ENCODE measurements at regions not wholly inside any gene's neighbourhood (a gene's known extent, or its start where the extent isn't known, plus 50 kb on each side); places are given as distances from the start of the nearest gene placed in this dataset.

- TF ChIP-seq, protein P1, sequence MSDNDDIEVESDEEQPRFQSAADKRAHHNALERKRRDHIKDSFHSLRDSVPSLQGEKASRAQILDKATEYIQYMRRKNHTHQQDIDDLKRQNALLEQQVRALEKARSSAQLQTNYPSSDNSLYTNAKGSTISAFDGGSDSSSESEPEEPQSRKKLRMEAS (IDR thresholded peaks at IDR 0.05; ENCODE audit: low read depth, low read length) = no peak
- TF ChIP-seq, protein P2, sequence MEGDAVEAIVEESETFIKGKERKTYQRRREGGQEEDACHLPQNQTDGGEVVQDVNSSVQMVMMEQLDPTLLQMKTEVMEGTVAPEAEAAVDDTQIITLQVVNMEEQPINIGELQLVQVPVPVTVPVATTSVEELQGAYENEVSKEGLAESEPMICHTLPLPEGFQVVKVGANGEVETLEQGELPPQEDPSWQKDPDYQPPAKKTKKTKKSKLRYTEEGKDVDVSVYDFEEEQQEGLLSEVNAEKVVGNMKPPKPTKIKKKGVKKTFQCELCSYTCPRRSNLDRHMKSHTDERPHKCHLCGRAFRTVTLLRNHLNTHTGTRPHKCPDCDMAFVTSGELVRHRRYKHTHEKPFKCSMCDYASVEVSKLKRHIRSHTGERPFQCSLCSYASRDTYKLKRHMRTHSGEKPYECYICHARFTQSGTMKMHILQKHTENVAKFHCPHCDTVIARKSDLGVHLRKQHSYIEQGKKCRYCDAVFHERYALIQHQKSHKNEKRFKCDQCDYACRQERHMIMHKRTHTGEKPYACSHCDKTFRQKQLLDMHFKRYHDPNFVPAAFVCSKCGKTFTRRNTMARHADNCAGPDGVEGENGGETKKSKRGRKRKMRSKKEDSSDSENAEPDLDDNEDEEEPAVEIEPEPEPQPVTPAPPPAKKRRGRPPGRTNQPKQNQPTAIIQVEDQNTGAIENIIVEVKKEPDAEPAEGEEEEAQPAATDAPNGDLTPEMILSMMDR (IDR thresholded peaks at IDR 0.05; ENCODE audit: low read depth, low read length) = no peak
Measured at GRCh38 chr3:94217406-94217805, 154.5 kb downstream of the NSUN3 start.
